Testis (tissue), 2 donors: ENCODE measurements at regions not wholly inside any gene's neighbourhood (a gene's known extent, or its start where the extent isn't known, plus 50 kb on each side); places are given as distances from the start of the nearest gene placed in this dataset.

ENCODE experiments used
- CTCF ChIP-seq, 3 experiments: fragments of 450-650 bp in 2 of 3; fragments of 200-600 bp in 1 of 3; sonication (generic) in 1 of 3; IDR thresholded peaks; one replicate each; pipeline ENCODE4 v1.5.1; 2016 to 2019; ENCODE audit warnings: antibody characterized with exemption in 3 of 3, mild to moderate bottlenecking in 2 of 3, moderate library complexity in 1 of 3
- POLR2A ChIP-seq: fragments of 450-650 bp; IDR thresholded peaks from one replicate; pipeline ENCODE4 v1.6.1; 2017; ENCODE audit warnings: antibody characterized with exemption, mild to moderate bottlenecking, moderate library complexity

GRCh38 chr6:85795945-85796344, 153.3 kb upstream of the SYNCRIP start:
- TF ChIP-seq CTCF (IDR thresholded peaks at IDR 0.05) (no peak), POLR2A (no peak)
